Vagina (tissue), 2 donors: ENCODE measurements at regions not wholly inside any gene's neighbourhood (a gene's known extent, or its start where the extent isn't known, plus 50 kb on each side); places are given as distances from the start of the nearest gene placed in this dataset.

ENCODE experiments used
- POLR2A ChIP-seq, 2 donors: fragments of 450-650 bp; IDR thresholded peaks; one replicate each; pipeline ENCODE4 v1.6.1; 2017; ENCODE audit warnings: antibody characterized with exemption in 2 of 2, mild to moderate bottlenecking in 2 of 2, moderate library complexity in 2 of 2
- POLR2AphosphoS5 ChIP-seq, 2 donors: sonication (generic); formaldehyde crosslinking; IDR thresholded peaks; one replicate each; pipeline ENCODE4 v1.9.0; 2017; ENCODE audit warnings: antibody characterized with exemption in 2 of 2, mild to moderate bottlenecking in 2 of 2, low read depth in 1 of 2; ENCODE audit not compliant: insufficient read depth in 1 of 2
- TF ChIP-seq, protein P1 (sequence below), 3 experiments: fragments of 450-650 bp in 2 of 3; fragments of 200-600 bp in 1 of 3; sonication (generic) in 1 of 3; IDR thresholded peaks; one replicate each; pipeline ENCODE4 v1.5.1; 2017 to 2019; ENCODE audit warnings: antibody characterized with exemption in 3 of 3, mild to moderate bottlenecking in 2 of 3, moderate library complexity in 2 of 3

DNA sequence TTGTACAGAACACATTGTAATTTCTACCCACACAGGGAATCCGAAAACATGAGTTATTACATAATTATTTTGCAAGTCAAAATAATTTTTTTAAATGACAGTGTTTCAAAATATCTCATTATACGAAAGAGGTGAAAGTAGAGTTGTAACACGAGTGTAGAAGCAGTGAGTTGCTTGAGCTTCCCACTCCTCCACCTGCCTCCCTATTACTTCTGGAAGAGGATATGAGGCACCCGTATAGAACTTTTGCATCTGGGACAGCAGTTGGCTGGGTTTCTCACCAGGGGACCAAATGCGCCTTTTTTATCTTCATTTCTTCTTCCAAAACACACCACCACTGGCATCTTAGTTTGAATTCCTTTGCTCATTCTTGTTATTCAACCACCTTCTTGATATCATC, 779.0 kb upstream of the COX7C start:
- TF ChIP-seq, protein P1, sequence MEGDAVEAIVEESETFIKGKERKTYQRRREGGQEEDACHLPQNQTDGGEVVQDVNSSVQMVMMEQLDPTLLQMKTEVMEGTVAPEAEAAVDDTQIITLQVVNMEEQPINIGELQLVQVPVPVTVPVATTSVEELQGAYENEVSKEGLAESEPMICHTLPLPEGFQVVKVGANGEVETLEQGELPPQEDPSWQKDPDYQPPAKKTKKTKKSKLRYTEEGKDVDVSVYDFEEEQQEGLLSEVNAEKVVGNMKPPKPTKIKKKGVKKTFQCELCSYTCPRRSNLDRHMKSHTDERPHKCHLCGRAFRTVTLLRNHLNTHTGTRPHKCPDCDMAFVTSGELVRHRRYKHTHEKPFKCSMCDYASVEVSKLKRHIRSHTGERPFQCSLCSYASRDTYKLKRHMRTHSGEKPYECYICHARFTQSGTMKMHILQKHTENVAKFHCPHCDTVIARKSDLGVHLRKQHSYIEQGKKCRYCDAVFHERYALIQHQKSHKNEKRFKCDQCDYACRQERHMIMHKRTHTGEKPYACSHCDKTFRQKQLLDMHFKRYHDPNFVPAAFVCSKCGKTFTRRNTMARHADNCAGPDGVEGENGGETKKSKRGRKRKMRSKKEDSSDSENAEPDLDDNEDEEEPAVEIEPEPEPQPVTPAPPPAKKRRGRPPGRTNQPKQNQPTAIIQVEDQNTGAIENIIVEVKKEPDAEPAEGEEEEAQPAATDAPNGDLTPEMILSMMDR (IDR thresholded peaks at IDR 0.05) = no peak
- TF ChIP-seq POLR2A (IDR thresholded peaks at IDR 0.05) = no peak
- no peak for TF ChIP-seq POLR2AphosphoS5 (IDR thresholded peaks at IDR 0.05; ENCODE audit: insufficient read depth in 1 of 2, low read depth in 1 of 2)
